Activated T-helper 17 cell treated with anti-CD3 and anti-CD28 coated beads, Interleukin-2, amount 50 U/mL, for 72 hours (primary cell): ENCODE measurements at regions not wholly inside any gene's neighbourhood (a gene's known extent, or its start where the extent isn't known, plus 50 kb on each side); places are given as distances from the start of the nearest gene placed in this dataset.

Source experiments
- ATAC-seq: fragments of 150-1000 bp; cut with Tn5 transposase; replicated peaks from 2 replicates; pipeline ENCODE4 v1.10.0; 2021; ENCODE audit warnings: mild to moderate bottlenecking, moderate library complexity
- H3K27ac Mint-ChIP-seq: one replicate; pipeline ENCODE4 v1.8.0; 2022; ENCODE audit warnings: mixed read lengths
- H3K27me3 Mint-ChIP-seq: one replicate; pipeline ENCODE4 v1.8.0; 2022; ENCODE audit warnings: mixed read lengths
- H3K36me3 Mint-ChIP-seq: one replicate; pipeline ENCODE4 v1.8.0; 2022; ENCODE audit warnings: low read depth, mild to moderate bottlenecking, mixed read lengths
- H3K4me1 Mint-ChIP-seq: one replicate; pipeline ENCODE4 v1.8.0; 2022; ENCODE audit warnings: mixed read lengths
- H3K4me3 Mint-ChIP-seq: one replicate; pipeline ENCODE4 v1.8.0; 2022; ENCODE audit warnings: mild to moderate bottlenecking, mixed read lengths
- H3K9me3 Mint-ChIP-seq: one replicate; pipeline ENCODE4 v1.8.0; 2022; ENCODE audit warnings: mixed read lengths

GRCh38 chr4:112847045-112847444, 202.4 kb upstream of the ANK2 start:
- ATAC-seq, result no peak
- H3K4me3 Mint-ChIP-seq, result no peak overlapping the region
- peaks cover 4% of the 10 kb centered on the region for H3K27me3 Mint-ChIP-seq
- H3K4me1 Mint-ChIP-seq, result peaks cover 3% of the 10 kb centered on the region
- H3K9me3 Mint-ChIP-seq, result no peaks in the 10 kb centered on the region
- H3K36me3 Mint-ChIP-seq, result no peaks in the 10 kb centered on the region
- no peak overlapping the region for H3K27ac Mint-ChIP-seq

DNA sequence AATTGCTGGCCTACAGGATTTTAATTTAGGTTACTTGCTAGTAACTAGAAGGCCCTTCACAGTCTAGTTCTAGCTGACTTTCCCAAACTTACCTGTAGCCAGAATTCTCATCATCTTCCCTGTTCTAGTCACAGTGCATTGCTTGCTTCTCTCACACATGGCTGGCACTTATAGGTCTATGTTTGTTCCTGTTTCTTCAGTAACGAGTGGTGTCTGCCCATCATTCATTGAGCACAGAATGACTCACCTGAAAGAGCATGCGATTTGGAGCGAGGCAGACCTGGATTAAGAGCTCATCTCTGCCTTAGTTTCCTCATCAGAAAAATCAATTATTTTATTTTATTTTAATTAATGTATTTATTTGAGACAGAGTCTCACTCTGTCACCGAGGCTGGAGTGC, 201.7 kb upstream of the ANK2 start:
- Mint-ChIP-seq H3K27ac (no peak overlapping the region), H3K4me1 (peaks cover 3% of the 10 kb centered on the region), H3K4me3 (no peak overlapping the region), H3K36me3 (no peaks in the 10 kb centered on the region), H3K27me3 (peaks cover 4% of the 10 kb centered on the region), H3K9me3 (no peaks in the 10 kb centered on the region)
- ATAC-seq, result no peak

DNA sequence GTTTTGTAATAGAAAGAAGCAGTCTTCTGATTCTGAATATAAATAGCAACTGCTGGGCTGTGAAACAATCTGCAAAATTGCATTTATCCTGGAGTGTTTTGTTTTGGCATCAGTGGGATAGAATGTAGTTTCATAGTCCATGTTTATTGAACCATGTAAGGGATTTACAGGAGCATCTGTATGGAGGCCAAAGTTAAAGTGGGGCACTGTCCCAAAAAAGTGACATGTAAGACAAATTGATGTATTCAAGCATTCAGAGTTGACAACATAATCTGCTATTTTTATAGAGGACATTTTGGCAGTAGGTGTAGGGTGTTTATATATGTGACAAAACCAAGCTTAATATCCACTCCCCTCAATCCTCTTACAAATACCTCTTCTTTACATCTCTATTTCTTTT, 200.5 kb upstream of the ANK2 start:
- Mint-ChIP-seq H3K9me3 (no peaks in the 10 kb centered on the region), H3K4me3 (no peak overlapping the region), H3K4me1 (peaks cover 3% of the 10 kb centered on the region)

GRCh38 chr4:112852601-112853000, 196.9 kb upstream of the ANK2 start:
- Mint-ChIP-seq H3K36me3 (no peaks in the 10 kb centered on the region), H3K4me3 (no peak overlapping the region), H3K27ac (no peak overlapping the region), H3K9me3 (no peaks in the 10 kb centered on the region), H3K27me3 (peaks cover 11% of the 10 kb centered on the region), H3K4me1 (no peaks in the 10 kb centered on the region)
- ATAC-seq, result no peak

More for the DNA sequence above, 200.5 kb upstream of the ANK2 start:
- no peak for ATAC-seq
- Mint-ChIP-seq H3K36me3 (no peaks in the 10 kb centered on the region), H3K27me3 (peaks cover 5% of the 10 kb centered on the region), H3K27ac (no peak overlapping the region)

DNA sequence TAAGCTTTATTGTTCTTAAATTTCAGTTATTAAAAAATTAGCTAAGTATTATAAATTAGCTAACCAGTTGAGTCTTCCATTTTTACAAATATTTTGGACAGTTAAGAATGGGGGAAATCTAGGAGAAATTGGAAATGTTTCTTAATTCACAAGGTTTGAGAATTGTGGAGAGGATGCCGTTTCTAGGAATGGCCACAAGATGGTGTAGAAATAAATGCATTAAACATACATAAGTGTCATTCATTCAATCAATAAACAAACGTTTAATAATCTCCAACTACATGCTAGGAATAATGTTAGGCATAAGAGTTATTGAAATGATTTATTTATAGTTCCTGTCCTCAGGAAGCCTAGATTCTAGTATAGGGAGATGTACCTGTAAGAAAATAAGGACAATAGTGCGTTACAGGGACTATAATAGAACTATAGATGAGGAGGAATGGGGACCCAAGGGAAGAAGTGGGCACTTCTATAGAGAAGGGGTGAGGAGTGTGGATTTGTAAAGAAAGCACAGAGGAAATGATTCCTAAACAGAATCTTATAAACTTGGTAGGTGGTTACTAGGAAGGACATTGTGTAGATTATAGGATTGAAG, 195.7 kb upstream of the ANK2 start:
- H3K4me1 Mint-ChIP-seq, result no peaks in the 10 kb centered on the region
- H3K27ac Mint-ChIP-seq, result no peak overlapping the region
- ATAC-seq, result no peak
- H3K27me3 Mint-ChIP-seq, result peaks cover 11% of the 10 kb centered on the region
- H3K4me3 Mint-ChIP-seq, result no peak overlapping the region
- H3K9me3 Mint-ChIP-seq, result no peaks in the 10 kb centered on the region
- no peaks in the 10 kb centered on the region for H3K36me3 Mint-ChIP-seq

DNA sequence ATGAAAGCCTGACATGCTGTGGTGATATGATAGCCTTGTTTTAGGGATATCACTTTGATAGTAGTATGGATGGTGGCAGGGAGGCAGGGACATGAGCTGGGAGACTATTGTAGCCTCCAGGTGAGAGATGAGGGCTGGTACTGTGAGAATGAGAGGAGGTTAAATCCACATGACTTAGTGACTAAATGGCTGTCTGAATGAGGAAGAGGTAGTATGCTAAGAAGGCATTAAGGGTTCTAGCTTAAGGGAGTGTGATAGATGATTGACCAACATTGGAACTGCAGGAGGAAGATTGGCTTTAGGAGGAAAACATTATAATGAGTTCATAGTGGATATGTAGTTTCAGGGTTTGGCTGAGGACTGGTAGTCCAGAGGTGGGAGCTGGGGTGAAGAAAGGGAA, 195.0 kb upstream of the ANK2 start:
- Mint-ChIP-seq H3K4me3 (no peak overlapping the region), H3K27me3 (peaks cover 11% of the 10 kb centered on the region), H3K4me1 (no peaks in the 10 kb centered on the region), H3K9me3 (no peaks in the 10 kb centered on the region), H3K36me3 (no peaks in the 10 kb centered on the region), H3K27ac (no peak overlapping the region)
- no peak for ATAC-seq

DNA sequence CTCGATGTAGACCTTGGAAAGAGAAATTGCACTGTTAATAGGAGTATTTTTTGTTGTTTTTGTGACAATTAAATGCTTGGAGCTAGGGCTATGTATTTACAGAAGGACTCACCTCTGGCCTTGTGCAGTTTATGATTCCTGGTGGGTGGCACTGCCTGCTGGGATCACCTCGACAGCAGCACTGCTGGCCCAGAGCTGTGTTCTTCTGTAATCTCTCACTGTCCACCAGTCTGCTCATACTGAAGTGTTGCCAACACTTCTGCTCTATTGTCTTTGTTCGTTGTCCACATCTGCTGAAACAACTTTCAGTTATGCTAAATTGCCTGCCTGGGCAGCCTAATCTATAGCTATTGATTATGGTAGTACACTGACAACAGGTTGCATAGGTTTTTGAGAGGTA, 194.4 kb upstream of the ANK2 start:
- Mint-ChIP-seq H3K4me1 (no peaks in the 10 kb centered on the region), H3K4me3 (no peak overlapping the region), H3K36me3 (no peaks in the 10 kb centered on the region), H3K27me3 (peaks cover 15% of the 10 kb centered on the region), H3K27ac (no peak overlapping the region), H3K9me3 (no peaks in the 10 kb centered on the region)
- ATAC-seq, result no peak

GRCh38 chr4:112857461-112857860, 192.0 kb upstream of the ANK2 start:
- ATAC-seq, result no peak
- Mint-ChIP-seq H3K4me3 (no peak overlapping the region), H3K9me3 (no peaks in the 10 kb centered on the region), H3K27me3 (peaks cover 23% of the 10 kb centered on the region), H3K36me3 (no peaks in the 10 kb centered on the region), H3K27ac (no peak overlapping the region), H3K4me1 (no peaks in the 10 kb centered on the region)

- H3K4me3 Mint-ChIP-seq, result no peak overlapping the region
- H3K9me3 Mint-ChIP-seq, result no peaks in the 10 kb centered on the region
- no peaks in the 10 kb centered on the region for H3K36me3 Mint-ChIP-seq
- no peak overlapping the region for H3K27ac Mint-ChIP-seq
- no peak for ATAC-seq
- no peaks in the 10 kb centered on the region for H3K4me1 Mint-ChIP-seq
- H3K27me3 Mint-ChIP-seq, result peaks cover 24% of the 10 kb centered on the region
Measured at GRCh38 chr4:112858751-112859150, 190.7 kb upstream of the ANK2 start.

DNA sequence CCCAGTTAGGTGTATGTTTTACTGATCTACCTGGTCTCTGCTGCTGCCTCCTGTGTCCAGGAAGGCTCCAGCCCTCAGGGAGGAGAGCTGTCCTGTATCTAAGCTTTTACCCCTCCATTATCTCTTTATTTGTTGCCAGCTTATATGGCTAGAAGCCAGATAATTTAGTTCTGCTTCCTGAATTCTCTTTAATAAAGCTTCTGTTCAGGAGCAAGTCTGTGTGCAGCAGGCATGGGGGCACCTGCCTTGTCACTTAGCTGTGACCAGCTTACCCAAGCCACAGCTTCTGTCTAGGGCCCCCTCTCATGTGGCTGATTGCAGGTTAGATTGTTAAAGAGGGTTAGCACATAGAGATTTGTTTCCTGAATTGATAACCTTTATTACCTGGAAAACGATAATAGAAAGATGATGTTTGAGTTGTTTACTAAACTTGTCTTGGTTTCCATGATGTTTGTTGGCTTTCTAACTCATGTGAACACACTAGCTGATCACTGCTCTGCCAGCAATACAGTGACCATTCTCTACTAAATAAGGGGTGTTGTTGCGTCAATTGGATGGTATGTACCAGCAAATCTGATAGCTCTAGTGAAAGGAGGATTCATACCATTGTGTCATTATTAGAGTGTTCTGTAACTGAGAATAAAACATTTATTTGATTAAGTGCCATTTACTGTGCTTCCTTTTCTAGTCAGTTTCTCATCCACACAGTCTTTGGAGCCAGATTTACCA, 189.8 kb upstream of the ANK2 start:
- H3K4me3 Mint-ChIP-seq, result no peak overlapping the region
- H3K9me3 Mint-ChIP-seq, result no peaks in the 10 kb centered on the region
- H3K36me3 Mint-ChIP-seq, result no peaks in the 10 kb centered on the region
- ATAC-seq, result no peak
- H3K27ac Mint-ChIP-seq, result no peak overlapping the region
- no peaks in the 10 kb centered on the region for H3K4me1 Mint-ChIP-seq
- H3K27me3 Mint-ChIP-seq, result peaks cover 18% of the 10 kb centered on the region

- ATAC-seq, result no peak
- Mint-ChIP-seq H3K36me3 (no peaks in the 10 kb centered on the region), H3K4me3 (no peak overlapping the region), H3K27me3 (peaks cover 18% of the 10 kb centered on the region), H3K27ac (no peak overlapping the region), H3K4me1 (no peaks in the 10 kb centered on the region), H3K9me3 (no peaks in the 10 kb centered on the region)
Measured at GRCh38 chr4:112860830-112861690, 188.4 kb upstream of the ANK2 start.

DNA sequence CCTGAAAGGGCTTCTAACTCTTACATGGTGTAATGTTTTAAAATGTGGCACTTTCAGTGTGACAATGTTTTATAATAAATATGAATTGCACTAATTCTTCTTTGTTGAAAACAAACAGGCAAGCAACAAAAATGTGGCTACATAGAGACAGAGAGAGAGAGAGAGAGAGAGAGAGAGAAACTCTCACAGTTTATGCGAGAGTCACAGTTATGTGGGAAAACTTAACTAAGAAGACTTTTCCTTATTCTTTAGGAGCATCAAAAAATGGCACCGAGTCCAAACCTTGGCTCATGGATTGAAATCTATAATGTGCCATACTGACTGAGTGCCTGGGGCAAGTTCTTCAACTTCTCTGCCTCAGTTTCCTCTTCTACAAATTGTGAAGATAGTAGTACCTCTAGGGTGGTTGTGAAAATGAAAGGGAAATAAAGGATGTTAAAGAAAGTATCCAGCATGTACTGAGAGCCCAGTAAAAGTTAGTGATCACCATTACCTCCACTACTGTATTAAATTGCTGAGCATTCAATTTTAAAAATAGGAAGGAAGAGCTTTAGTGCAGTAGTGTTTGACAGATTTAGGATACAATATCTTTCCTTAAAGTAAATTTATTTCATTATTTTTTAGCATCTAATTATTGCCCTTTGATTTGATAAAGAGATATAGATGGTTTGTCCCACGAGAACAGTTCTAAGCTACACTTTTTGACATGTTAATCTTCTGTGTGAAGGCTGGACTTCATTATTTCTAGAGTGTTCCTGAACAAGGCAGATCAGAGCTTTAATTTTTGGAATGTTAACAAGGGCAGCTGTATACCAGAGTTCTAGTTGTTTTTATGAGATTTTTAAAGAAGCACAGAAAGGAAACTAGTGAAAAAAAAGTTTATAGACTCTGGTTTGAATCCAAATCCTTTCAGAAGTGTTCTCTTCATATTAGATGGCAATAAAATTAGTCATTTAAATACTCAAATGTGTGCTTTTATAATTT, 187.5 kb upstream of the ANK2 start:
- peaks cover 15% of the 10 kb centered on the region for H3K27me3 Mint-ChIP-seq
- H3K36me3 Mint-ChIP-seq, result no peaks in the 10 kb centered on the region
- no peak for ATAC-seq
- H3K4me3 Mint-ChIP-seq, result no peak overlapping the region
- no peaks in the 10 kb centered on the region for H3K9me3 Mint-ChIP-seq
- H3K27ac Mint-ChIP-seq, result no peak overlapping the region
- no peaks in the 10 kb centered on the region for H3K4me1 Mint-ChIP-seq

DNA sequence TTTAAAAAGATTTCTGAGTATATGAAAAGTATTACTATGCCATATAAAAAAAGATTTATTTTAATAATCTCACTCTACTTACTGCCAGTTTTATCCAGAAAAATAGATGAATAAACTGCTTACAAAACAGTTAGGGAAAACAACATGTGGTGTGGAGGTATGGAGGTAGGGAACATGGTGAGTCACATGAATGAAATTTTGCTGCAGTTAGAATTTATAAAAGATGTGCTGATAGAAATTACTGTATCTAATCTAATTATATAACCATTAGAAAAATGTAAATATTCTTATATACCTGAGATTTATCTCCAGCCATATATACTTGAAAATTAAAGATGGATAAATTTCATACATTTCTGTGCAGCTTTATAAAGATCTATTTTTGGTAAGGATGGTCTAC, 184.0 kb upstream of the ANK2 start:
- peaks cover 12% of the 10 kb centered on the region for H3K27me3 Mint-ChIP-seq

DNA sequence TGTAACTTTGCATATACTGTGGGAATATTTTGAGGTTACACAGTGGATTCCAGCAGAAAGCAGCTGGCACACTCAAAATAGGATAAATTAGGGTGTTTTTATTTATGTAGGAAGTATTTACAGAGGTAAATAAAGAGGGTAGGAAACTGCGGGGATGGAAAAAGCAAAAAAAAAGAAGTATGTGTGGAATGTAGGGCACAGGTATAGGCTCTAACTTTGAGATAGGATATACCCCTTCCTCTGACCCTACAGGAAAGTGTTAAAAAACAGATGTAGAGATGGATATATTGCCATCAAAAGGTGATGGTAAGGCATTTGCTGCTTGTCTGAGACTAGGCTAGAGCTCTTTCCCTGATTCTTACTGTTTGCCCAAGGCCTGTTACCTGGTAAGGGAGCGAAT, 173.1 kb upstream of the ANK2 start:
- no peaks in the 10 kb centered on the region for H3K4me1 Mint-ChIP-seq
- no peak overlapping the region for H3K27ac Mint-ChIP-seq
- H3K27me3 Mint-ChIP-seq, result peaks cover 6% of the 10 kb centered on the region
- H3K4me3 Mint-ChIP-seq, result no peak overlapping the region
- no peaks in the 10 kb centered on the region for H3K36me3 Mint-ChIP-seq
- ATAC-seq, result no peak
- no peaks in the 10 kb centered on the region for H3K9me3 Mint-ChIP-seq

More for the DNA sequence above, 184.0 kb upstream of the ANK2 start:
- Mint-ChIP-seq H3K4me1 (no peaks in the 10 kb centered on the region), H3K36me3 (no peaks in the 10 kb centered on the region), H3K27ac (no peak overlapping the region), H3K4me3 (no peak overlapping the region), H3K9me3 (no peaks in the 10 kb centered on the region)
- no peak for ATAC-seq
